HG02884 (cell line): ENCODE measurements at regions not wholly inside any gene's neighbourhood (a gene's known extent, or its start where the extent isn't known, plus 50 kb on each side); places are given as distances from the start of the nearest gene placed in this dataset.
"Not testable (repeated sequence)": the region's sequence is repeated elsewhere in the genome, so short reads cannot be mapped to it uniquely, and the experiment has no call there.

Source experiments
- ATAC-seq: cut with Tn5 transposase; IDR thresholded peaks from one replicate; pipeline ENCODE4 v1.9.1; 2021; ENCODE audit warnings: mild to moderate bottlenecking, moderate library complexity; ENCODE audit not compliant: unreplicated experiment

DNA sequence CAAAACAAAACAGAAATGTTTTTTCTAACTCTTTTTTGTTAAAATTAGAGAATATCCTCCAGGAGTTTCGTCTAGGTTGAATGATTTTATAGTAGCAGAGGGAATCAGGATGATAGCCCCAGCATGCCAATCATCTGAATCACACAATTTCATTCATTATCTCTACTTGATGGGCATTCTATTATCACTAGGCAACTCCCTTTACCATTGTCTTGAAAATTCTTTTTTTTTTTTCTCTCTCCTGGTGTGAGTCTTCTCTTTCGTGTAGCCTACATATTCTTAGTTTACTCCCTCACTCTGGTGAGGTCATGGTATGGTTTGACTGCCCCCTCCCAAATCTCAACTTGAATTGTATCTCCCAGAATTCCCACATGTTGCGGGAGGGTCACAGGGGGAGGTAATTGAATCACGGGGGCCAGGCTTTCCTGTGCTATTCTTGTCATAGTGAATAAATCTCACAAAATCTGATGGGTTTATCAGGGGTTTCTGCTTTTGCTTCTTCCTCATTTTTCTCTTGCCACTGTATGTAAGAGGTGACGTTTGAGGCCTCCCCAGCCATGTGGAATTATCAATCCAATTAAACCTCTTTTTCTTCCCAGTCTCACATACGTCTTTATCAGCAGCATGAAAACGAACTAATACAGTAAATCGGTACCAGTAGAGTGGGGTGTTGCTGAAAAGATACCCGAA lies 105.0 kb downstream of the OTUD1 start:
- ATAC-seq: no peak

DNA sequence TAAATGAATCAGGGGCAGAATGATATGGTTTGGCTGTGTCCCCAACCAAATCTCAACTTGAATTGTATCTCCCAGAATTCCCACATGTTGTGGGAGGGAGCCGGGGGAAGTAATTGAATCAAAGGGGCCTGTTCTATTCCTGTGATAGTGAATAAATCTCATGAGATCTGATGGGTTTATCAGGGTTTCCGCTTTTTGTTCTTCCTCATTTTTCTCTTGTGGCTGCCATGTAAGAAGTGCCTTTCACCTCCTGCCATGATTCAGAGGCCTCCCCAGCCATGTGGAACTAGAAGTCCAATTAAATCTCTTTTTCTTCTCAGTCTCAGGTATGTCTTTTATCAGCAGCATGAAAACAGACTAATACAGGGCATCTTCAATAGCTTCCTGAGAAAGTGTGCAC lies 107.0 kb downstream of the OTUD1 start:
- ATAC-seq: not testable (repeated sequence)

DNA sequence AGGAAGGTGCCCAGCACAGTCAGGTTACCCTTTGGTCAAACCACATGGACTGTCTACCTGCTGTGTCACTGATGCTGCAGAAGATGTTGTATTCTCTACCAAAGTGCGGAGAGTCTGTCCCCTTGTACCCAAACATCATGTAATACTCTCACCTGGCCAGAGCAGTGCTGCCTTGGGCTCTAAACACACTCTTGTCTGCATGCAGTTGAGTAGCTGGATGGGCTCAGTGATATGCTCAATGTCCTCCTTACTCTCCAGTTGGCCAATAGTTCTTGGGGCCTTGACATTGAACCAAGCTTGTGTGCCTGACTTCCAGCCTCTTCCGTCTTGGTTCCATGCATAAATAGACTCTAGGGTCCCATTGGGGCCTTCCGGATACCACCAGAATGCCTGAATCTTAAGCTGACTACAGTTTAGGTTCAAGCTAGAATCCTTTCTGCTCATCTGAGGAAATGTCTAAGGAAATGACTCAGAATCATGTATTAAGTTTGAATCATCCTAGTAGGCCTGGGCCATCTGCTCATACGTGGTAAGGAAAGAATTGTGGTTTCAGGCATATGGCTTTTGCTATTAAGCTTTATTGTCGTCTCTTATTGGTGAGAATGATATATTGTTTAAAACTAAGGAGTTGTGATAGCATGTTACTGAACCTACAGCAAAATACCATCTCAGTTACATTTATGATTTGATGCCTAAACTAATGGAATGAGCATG lies 118.0 kb downstream of the OTUD1 start:
- ATAC-seq: no peak

DNA sequence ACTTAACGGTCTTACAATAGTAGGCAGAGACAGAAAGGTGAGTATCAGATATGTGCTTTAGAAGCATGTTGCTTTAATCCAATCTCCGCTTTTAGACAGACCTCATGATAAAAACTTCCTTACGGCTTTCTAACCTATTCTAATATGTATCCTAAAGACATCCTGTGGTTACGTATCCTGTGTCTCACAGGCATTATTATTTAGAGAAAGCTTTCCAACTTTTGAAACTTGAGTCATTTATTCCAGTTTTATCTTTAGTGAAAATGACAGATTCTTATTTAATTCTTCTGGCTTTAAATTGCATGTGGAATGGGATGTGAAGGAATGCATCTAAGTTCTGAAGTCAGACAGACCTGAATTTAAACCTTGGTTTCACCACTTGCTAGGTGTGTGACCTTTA lies 118.9 kb downstream of the OTUD1 start:
- ATAC-seq: no peak

DNA sequence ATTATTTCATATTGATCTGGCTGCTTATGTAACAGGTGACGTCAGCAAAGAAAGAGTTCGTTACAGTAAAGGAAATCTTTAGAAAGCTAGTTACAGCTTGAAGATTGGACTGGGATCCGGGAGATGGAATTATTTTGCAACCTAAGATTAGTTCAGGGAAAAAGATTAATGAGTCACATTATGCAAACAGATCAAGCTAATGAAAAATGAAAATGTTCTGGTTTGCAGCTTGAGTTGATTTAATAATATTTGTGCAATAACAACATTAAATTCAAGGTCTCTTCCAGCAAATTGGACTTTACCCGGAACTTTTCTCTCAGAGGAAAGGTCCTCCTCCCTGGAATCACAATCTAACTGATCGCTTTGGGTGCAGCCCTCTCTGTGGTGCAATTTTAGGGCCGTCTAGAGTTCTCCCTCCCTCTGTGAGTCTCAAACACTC lies 119.5 kb downstream of the OTUD1 start:
- ATAC-seq: no peak

DNA sequence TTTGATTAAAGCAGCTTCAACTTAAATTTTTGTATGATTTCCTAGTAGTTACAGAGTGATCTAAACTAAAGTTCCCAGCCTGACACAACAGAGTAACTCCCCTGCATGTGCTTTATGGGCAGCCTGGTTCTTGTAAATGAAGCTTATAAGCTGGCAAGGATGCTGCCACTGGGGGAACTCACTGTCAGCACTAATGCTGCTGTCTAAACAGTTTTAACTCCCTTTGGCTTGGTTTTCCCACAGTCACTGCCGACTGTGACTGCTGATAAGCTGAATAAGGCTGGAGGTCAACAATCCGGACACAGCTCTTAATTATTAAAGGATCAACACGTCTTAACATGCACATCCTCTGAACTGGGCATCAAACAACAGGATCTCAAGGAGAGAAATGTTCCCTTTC lies 130.1 kb downstream of the OTUD1 start:
- no peak for ATAC-seq

DNA sequence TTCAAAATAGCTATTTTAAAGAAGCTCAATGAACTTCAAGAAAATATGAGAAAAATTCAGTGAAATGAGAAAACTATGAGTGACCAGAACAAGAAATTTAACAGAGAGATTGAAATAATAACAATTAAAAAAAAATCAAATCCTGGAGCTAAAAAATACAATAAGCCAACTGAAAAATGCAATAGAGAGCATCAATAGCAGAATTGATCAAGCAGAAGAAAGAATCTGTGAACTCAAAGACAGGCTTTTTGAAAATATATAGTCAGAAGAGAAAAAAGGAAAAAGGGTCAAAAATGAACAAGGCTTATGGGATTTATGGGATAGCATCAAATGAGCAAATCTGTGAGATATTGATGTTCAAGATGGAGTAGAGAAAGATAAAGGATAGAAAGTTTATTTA lies 133.0 kb downstream of the OTUD1 start:
- ATAC-seq: no peak

DNA sequence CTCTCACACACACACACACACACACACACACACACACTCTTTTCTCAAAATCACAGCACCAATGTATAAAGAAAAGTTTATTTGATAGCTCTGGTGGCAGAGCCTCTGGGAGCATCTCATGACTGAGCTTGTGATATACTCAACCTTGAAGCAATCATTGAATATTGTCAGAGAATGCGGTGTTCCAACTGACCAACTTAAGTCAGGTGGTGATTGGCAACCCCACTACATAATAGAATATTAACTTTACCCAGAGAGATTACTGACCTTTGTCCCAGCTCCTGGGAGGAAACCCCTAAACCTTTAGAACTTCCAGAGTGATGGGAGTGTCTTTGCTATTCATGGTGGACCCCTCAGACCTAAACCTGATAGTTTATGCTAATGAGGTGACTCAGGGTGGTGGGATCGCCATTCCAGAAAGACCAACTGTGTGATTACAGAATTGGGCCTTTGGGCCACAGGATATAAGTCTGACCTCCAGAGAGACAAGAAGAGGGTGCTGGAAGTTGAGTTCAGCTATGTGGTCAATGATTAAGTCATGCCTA lies 143.1 kb downstream of the OTUD1 start:
- no peak for ATAC-seq

DNA sequence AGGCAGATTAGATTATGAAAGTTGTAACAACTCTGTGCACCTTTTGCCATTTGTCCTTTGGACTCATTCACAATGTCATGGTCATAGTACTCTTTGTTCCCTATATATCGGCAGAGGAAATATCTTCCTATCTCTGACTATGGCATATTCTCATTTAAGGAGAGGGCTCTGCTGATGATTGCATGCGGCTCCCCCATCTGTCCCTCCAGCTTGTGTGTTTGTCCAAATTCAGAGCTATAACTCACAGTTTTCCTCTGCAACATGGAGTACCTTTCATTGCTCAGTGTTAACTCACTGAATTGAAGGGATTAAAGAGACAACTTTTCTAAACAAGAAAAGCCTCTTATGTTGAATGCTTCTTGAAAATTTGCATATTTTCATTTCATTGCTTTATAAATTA lies 145.5 kb downstream of the OTUD1 start:
- ATAC-seq: no peak

DNA sequence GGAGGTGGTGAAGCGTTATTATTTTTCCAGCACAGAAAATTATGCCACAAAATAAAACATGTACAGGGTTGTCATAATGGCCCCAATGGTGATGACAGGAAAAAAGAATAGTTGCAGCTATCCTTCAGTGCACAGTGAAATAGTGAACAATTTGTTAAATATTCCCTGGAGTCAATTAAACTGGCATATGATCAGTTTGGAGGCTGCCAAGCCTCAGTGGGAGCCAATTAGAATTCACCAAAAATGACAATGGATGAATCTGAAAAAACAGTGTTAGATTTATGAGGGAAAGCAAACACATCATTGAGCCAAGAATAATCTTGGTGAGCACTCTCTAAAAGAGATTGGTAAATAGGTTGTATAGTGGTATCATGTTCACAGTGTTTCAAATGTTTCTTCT lies 146.3 kb downstream of the OTUD1 start:
- ATAC-seq: no peak

DNA sequence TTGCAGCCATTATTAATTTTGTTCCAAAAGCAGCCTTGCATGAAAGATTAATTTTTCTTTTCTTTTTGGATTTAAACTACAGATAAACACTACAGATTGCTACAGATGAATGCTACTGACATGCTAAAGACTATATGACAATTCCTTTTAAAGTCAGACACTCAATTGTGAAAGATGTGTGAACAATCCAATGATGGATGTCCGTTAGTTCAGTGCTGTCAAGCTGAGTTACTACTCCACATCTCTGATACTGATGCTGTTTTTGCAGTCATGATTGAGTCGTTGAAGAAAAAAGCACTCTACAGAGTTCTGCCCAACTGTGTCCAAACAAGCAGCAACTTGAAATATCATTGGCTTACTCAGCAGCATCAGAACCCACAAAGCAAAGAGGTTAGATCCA lies 146.8 kb downstream of the OTUD1 start:
- ATAC-seq: no peak

DNA sequence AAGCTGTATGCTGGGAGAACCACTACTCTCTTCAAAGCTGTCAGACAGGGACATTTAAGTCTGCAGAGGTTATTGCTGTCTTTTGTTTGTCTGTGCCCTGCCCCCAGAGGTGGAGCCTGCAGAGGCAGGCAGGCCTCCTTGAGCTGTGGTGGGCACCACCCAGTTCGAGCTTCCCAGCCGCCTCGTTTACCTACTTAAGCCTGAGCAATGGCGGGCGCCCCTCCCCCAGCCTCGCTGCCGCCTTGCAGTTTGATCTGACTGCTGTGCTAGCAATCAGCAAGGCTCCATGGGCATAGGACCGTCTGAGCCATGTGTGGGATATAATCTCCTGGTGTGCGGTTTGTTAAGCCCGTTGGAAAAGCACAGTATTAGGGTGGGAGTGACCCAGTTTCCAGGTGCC lies 156.4 kb downstream of the OTUD1 start:
- not testable (repeated sequence) for ATAC-seq

DNA sequence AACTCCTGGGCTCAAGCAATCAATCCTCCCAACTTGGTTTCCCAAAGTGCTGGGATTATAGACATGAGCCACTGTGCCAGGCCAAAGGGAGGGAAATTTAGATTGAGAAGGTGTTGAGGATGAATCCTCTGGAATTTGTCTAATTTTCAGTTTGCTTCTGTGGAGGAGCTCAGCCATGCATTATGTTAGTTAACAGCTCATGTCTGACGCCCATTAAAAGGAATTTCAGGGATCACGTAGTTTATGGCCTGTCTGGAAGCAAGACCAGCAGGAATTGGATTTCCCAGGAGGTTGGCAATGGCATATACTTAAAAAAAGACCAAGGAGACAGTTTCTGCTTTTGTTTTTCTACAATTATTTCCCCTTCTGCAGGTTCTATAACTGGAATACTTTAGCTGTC lies 165.7 kb downstream of the OTUD1 start:
- no peak for ATAC-seq

DNA sequence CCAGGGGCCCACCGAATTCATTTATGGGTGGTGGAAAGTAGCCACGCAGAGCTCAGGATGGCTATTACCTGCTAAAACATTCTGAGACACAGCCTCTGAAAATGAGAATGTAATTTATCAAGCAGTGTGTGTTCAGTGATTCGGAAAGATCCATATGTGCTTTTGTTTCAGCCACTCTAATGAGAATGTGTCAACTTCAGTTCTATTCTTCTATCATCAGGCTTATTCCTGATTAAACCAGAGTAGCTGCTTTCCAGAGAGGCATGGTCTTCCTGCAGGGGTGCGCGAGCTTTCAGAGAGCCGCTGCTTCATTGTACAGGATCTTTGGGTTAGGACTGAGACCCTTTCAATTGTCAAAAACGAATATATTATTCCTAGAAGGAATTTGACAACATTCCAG lies 167.6 kb downstream of the OTUD1 start:
- no peak for ATAC-seq

DNA sequence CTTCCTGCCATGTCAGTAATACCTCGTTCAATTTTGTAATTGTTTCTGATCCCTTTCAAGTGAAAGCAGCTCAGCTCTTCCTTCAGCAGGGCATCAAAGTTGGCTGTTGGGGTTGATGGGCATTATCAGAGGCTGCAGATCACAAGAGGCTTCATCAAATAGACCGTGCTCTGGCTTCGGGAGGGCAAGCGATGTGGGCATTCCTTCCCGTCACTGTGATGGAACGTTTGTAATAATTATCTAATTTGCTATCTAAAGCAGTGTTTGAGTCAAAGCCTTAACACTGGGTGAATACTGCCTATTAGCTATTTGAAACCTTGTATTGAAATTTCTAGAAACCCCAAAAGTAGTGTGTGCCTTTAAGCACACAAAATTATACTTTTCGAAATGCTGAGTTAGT lies 170.1 kb downstream of the OTUD1 start:
- ATAC-seq: no peak

DNA sequence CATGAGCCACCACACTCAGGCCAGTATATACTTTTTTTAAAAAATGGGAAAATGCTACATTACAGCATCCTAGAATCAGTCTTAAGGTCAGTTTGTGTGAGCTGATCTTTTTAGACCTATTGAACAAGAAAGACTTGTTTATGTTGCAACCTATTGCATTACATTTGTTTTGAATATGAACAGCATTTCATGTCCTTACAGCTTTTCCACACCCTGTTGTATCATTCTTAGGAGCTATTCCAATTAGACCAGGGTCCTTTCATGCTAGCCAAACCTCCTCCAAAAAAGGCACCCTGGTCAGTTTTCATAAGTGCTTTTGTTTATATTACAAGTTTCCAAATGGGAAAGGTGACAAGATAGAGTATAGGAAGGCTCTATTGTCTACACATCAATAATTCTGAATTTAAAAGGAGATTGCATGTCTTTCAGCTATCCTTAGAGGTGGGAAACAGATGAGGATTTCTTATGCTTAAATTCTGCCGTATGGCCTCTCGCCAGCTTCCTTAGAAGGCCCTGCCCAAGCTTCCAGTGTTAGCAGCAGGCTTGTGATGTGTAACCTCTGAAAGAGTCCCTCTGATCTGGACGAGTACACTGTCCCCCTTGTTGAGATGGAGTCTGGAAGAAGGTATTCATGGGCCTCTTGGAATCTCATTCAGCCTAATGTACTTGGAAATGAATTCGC lies 171.9 kb downstream of the OTUD1 start:
- no peak for ATAC-seq

DNA sequence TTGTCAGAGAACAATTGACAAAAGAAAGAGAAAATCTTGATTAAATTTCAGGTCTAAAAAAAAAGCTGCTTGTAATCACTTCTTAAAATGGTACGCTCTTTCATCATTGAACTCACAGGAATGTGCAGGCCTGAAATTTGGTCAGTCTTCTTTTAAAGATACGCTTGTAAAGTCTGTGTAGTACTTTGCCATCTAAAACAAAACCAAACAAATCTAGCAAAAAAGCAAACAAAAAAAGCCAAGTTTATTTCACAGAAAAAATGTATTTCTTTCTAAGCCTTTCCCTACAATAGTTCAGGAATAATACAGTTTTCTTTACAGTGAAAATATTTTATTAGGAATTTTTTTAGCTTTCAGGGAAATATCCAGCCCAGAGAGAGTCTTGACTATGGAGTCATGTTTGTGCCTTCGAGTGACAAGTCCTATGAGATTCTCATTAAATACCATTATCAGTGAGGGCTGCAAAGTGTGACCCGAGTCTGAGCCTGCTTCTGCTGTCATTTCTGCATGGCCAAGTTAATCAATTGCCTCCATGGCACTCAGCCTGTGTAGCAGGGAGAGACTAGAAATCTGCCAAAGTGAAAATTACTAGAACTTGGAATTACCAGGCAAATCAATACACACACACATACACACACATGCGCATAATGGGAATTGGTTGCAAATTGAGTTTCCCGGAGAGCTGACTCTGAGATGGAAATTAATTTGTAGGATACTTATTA lies 172.6 kb downstream of the OTUD1 start:
- no peak for ATAC-seq

DNA sequence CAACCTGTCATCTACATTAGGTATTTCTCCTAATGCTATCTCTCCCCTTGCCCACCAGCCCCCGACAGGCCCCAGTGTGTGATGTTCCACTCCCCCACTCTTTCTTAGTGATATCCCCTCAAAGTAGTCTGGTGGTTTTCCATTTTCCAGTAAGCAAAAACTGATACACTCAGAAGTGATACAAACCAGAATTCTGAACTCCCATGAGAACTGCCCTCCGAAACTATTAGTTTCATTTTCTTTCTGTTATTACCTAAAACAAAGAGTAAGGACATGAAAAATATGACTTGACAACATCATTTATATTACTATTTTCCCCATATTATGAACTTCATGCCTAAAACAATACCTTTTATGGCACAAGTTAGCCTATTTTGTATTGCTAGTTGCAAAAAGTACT lies 175.0 kb downstream of the OTUD1 start:
- no peak for ATAC-seq

DNA sequence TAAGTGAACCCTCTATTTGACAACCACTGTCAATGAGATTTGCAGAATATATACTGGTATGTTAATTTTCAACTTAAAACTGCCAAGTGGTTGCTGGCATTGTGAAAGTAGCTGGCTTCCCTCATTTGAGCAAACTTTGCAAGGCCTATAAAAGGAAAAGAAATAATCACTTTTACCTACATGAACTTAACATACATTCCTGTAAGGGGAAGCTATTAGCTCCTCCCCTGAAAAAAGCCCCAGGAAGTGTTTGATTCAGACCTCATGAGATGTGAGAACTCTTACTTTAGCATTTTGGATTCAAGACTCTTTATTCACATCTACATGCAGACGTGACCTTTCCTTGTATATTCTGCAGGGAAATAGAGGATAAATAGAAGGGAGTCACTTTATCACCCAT lies 175.6 kb downstream of the OTUD1 start:
- ATAC-seq: no peak

DNA sequence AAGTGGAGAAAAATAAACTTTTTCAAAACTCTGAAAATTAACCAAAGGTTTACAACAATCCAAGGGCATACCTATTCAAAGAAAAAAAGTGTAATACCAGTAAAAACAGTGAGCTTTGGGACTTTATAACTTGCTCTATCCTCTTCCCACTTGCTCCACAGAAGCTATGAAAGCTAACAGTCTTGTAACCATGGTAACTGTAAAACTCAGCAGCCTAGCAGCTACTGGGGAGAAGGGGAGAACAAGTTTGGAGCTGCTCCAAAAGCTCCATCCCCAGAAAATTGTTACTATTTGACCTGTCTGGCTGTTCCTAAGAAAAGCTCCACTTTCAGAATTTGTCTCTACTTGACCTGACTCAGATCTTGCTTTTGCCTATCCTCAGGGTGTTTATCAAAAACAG lies 191.5 kb downstream of the OTUD1 start:
- no peak for ATAC-seq

DNA sequence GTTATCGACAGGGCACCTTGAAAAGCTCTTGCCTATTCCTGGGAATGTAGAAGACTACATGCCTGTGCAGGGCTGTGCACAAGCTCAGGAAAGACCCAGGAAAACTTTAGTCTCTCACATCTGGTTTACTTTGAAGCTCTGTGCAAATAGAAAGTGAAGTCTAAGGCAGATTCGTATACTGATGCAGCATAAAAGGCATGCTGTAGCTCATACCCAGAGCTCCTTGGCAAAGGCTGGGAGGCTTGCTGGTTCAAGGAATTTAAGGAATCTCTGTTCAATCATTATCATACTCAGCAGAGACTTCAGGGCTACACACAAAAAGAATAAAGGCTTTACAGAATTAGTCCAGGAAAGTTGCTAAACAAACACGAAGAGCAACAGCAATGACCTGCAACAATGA lies 192.0 kb downstream of the OTUD1 start:
- ATAC-seq: no peak
